Uterus (tissue), 3 donors: ENCODE measurements at regions not wholly inside any gene's neighbourhood (a gene's known extent, or its start where the extent isn't known, plus 50 kb on each side); places are given as distances from the start of the nearest gene placed in this dataset.

Source experiments
- DNase-seq, 2 donors: peaks; one replicate each; pipeline ENCODE4 v3.0.0-alpha.2; 2019 to 2020
- H3K27ac ChIP-seq, 2 donors: fragments of 200-600 bp; sonication (generic); 1 replicate in 1 of 2; 2 replicates in 1 of 2; pipeline ENCODE4 v1.5.1; 2016 to 2018
- H3K27me3 ChIP-seq, 2 donors: fragments of 200-600 bp; sonication (generic); one replicate each; pipeline ENCODE4 v1.5.1; 2018 to 2019; ENCODE audit warnings: control low read depth in 1 of 2
- H3K36me3 ChIP-seq, 2 donors: fragments of 200-600 bp; sonication (generic); one replicate each; pipeline ENCODE4 v1.5.1; 2019; ENCODE audit warnings: control low read depth in 1 of 2
- H3K4me1 ChIP-seq, 2 donors: fragments of 200-600 bp; sonication (generic); one replicate each; pipeline ENCODE4 v1.5.1; 2018 to 2019; ENCODE audit warnings: control low read depth in 1 of 2
- H3K4me3 ChIP-seq, 2 donors: fragments of 200-600 bp; sonication (generic); 1 replicate in 1 of 2; 2 replicates in 1 of 2; pipeline ENCODE4 v1.5.1; 2018 to 2019; ENCODE audit warnings: mild to moderate bottlenecking in 1 of 2
- H3K9me3 ChIP-seq, 2 donors: fragments of 200-600 bp; sonication (generic); one replicate each; pipeline ENCODE4 v1.5.1; 2019; ENCODE audit warnings: control low read depth in 1 of 2
- POLR2A ChIP-seq, 2 donors: fragments of 450-650 bp; IDR thresholded peaks; one replicate each; pipeline ENCODE4 v1.6.1; 2016; ENCODE audit warnings: antibody characterized with exemption in 2 of 2, mild to moderate bottlenecking in 1 of 2, moderate library complexity in 1 of 2
- intact Hi-C: fragments of 100-400 bp; cut with DNase I; formaldehyde crosslinking; loops from one replicate; pipeline ENCODE4 v1.15.1; 2023; ENCODE audit warnings: low total_unique reads
- TF ChIP-seq, protein P1 (sequence below), 4 experiments: fragments of 200-600 bp in 2 of 4; fragments of 450-650 bp in 2 of 4; sonication (generic) in 2 of 4; IDR thresholded peaks; one replicate each; pipeline ENCODE4 v1.5.1; 2016 to 2019; ENCODE audit warnings: antibody characterized with exemption in 4 of 4, mild to moderate bottlenecking in 2 of 4, moderate library complexity in 1 of 4
- donor health status: DM: yes; HTN: yes; CAD: no.

DNA sequence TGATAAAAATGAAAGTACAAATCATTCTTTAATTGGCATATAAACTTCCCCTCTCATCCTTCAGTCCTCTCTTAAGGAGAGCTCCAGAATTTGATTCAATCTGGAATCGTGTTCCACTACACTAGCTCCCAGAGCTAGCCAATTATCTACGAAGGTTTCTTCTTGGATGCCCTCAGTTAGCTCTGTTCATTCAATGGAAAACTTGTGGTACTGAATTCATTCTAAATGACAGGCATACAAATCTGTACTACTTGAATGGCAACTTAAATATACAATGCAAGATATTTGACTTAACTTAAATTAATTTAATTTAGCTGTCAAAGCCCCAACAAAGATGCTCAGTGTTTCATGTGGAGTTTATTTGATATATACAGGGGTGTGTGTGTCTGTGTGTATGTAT lies 1474.2 kb upstream of the CELF4 start:
- TF ChIP-seq, protein P1, sequence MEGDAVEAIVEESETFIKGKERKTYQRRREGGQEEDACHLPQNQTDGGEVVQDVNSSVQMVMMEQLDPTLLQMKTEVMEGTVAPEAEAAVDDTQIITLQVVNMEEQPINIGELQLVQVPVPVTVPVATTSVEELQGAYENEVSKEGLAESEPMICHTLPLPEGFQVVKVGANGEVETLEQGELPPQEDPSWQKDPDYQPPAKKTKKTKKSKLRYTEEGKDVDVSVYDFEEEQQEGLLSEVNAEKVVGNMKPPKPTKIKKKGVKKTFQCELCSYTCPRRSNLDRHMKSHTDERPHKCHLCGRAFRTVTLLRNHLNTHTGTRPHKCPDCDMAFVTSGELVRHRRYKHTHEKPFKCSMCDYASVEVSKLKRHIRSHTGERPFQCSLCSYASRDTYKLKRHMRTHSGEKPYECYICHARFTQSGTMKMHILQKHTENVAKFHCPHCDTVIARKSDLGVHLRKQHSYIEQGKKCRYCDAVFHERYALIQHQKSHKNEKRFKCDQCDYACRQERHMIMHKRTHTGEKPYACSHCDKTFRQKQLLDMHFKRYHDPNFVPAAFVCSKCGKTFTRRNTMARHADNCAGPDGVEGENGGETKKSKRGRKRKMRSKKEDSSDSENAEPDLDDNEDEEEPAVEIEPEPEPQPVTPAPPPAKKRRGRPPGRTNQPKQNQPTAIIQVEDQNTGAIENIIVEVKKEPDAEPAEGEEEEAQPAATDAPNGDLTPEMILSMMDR (IDR thresholded peaks at IDR 0.05): no peak
- no peak for TF ChIP-seq POLR2A (IDR thresholded peaks at IDR 0.05)
- H3K4me3 ChIP-seq: no peak overlapping the region
- no peaks in the 10 kb centered on the region for H3K9me3 ChIP-seq
- no peaks in the 10 kb centered on the region for H3K36me3 ChIP-seq
- H3K4me1 ChIP-seq: no peaks in the 10 kb centered on the region
- H3K27ac ChIP-seq: no peak overlapping the region
- no peak for DNase-seq
- H3K27me3 ChIP-seq: no peaks in the 10 kb centered on the region
- intact Hi-C loops: no loop called here

DNA sequence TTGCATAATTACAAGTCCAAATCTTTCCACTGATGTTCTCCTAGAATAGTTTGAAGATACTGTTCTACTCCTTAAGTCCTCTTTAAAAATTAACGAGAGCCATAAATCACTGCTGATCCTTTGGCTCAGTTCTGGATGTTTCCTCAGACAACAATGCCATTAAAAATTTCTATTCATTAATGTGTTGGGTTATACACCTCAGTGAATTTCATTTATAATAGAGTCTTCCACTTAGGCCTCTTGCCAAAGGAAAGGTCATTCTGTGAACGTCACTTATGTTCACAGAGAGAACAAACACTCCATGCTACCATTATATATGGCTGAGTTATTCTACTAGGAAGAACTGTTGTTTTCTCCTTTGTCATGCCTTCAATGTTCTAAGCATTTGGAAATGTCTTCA lies 1472.3 kb upstream of the CELF4 start:
- intact Hi-C loops: no loop called here
- H3K4me1 ChIP-seq: no peaks in the 10 kb centered on the region
- H3K27ac ChIP-seq: no peak overlapping the region
- no peak for DNase-seq
- H3K27me3 ChIP-seq: no peaks in the 10 kb centered on the region
- no peaks in the 10 kb centered on the region for H3K36me3 ChIP-seq
- TF ChIP-seq, protein P1 (IDR thresholded peaks at IDR 0.05): no peak
- TF ChIP-seq POLR2A (IDR thresholded peaks at IDR 0.05): no peak
- H3K4me3 ChIP-seq: no peak overlapping the region
- no peaks in the 10 kb centered on the region for H3K9me3 ChIP-seq

DNA sequence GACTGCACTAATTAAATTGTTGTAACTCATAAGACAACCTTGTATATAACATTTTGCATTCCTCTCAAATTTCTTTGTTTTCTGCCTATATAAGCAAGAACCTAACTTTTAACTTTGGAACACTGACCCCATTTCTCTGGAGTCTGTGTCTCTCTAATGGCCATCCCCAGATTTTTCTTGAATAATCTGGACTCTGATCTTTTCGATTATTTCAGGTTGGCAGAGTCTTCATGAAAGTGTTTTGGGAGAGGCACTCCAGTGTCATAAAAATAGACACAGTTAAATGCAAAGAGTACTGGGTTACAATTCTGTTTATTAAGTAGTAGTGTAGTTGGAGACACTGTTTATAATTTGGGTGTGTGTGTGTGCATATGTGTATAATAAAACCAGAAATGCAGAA lies 1467.7 kb upstream of the CELF4 start:
- no peak overlapping the region for H3K27ac ChIP-seq
- H3K27me3 ChIP-seq: no peaks in the 10 kb centered on the region
- no peak for TF ChIP-seq POLR2A (IDR thresholded peaks at IDR 0.05)
- TF ChIP-seq, protein P1 (IDR thresholded peaks at IDR 0.05): no peak
- intact Hi-C loops: no loop called here
- DNase-seq: no peak
- no peaks in the 10 kb centered on the region for H3K9me3 ChIP-seq
- no peaks in the 10 kb centered on the region for H3K36me3 ChIP-seq
- no peaks in the 10 kb centered on the region for H3K4me1 ChIP-seq
- H3K4me3 ChIP-seq: no peak overlapping the region

DNA sequence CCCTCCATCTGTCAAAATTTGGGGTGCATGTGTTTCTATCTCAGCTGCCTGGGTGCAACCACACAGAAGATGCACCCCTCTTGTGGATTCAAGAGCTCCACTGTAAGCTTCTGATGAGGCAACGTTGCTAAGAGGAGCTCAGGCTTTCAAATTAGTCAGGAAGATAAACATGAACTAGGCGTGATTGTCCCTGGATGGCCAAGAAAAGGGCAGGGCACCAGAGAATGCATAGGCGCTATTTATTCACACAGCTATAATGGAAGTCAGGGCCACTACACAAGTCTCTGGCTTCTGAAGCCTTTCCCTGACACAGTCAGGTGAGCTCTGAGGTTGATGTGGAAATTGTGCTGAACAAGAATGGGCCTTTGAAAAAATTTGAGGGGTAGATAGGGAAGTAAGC lies 1466.0 kb upstream of the CELF4 start:
- no peaks in the 10 kb centered on the region for H3K27me3 ChIP-seq
- H3K9me3 ChIP-seq: no peaks in the 10 kb centered on the region
- DNase-seq: no peak
- no peaks in the 10 kb centered on the region for H3K4me1 ChIP-seq
- no peaks in the 10 kb centered on the region for H3K36me3 ChIP-seq
- no peak overlapping the region for H3K27ac ChIP-seq
- H3K4me3 ChIP-seq: no peak overlapping the region
- intact Hi-C loops: no loop called here
- no peak for TF ChIP-seq POLR2A (IDR thresholded peaks at IDR 0.05)
- TF ChIP-seq, protein P1 (IDR thresholded peaks at IDR 0.05): no peak

DNA sequence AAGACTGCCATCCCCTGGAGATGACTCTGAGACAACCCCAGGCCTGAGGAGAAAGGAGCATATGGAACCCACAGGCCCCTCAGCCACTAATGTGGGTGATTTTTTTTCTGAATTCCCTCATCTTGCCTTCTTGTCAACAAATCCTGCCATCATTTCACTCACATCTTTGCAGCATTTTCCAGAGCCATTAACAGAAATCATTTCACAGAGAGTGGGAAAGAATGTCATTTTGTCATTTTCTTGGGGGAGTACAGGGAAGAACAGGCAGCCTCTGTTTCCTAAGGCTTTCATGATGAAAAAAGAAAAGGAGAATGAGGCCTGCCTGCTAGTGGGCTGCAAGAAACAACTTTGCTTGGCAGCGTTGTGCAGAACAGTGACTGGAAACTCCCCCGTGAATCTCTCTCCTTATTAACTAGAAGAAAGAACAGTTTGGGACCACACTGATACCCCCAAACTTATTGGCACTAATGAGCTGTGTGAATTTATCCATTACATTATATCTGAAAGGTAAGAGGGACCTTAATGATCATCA lies 1464.6 kb upstream of the CELF4 start:
- intact Hi-C loops: no loop called here
- DNase-seq: no peak
- Histone ChIP-seq H3K4me1 (no peaks in the 10 kb centered on the region), H3K27ac (no peak overlapping the region), H3K4me3 (no peak overlapping the region), H3K36me3 (no peaks in the 10 kb centered on the region), H3K27me3 (no peaks in the 10 kb centered on the region), H3K9me3 (no peaks in the 10 kb centered on the region)
- TF ChIP-seq POLR2A (IDR thresholded peaks at IDR 0.05): no peak
- TF ChIP-seq, protein P1 (IDR thresholded peaks at IDR 0.05): no peak
